HG03457 (cell line): ENCODE measurements at regions not wholly inside any gene's neighbourhood (a gene's known extent, or its start where the extent isn't known, plus 50 kb on each side); places are given as distances from the start of the nearest gene placed in this dataset.
A peak's percentile ranks its signal among the peaks of the same experiment; 100 is the strongest.

Source experiments
- ATAC-seq: cut with Tn5 transposase; IDR thresholded peaks from one replicate; pipeline ENCODE4 v1.9.1; 2021; ENCODE audit warnings: moderate number of reproducible peaks; ENCODE audit not compliant: unreplicated experiment

DNA sequence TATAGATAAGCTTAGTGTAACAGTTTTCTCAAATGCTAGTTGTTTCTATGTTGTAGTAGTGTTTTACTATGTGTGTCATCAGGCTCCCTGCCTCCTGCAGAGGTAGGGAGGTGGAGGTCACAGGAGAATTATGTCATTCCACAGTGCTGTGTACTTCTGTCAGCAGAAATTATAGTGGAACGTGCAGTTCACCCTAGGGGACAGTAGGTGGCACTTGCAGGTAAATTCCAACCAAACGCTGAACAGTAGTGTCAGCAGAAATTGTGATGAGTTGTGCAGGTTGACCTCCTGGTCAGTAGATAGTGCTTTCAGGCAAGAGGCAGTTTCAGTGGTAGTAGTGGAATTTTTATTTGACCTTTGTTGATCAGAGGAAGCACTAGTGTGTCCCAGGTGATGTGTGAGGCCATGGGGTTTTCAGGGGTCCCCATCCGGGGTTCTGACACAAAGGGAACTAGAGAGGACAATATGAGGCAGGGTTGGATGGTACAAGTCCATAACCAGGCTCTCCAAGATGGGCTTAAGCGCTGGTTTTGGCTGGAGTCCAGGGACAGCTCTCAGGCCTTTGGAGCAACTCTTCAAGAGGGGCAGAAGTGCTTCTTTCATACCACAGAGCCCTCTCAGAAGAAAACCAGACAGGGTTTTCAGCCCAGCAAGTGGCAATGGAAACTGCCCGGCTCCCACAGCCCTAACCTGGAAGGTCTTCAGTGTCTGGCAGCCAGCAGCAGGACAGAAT, 402.9 kb downstream of the CYLC2 start:
- ATAC-seq: peak; percentile 95

DNA sequence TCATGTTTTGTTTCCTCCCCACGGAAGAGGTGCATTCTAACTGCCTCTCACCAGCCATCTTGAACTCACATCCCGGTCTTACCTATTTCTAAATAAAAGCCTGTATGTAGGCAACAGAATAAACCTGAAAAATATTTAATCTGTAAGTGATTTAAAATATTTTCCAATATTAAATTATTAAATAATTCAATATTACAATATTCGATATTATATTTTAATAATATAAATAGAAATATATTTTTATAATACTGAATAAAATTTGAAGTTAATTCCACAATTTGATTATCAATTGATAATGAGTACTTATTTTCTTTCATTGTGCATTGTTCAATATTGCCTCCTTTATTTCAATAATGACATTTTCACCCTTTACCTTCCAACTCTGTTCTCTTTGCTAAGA, 404.4 kb downstream of the CYLC2 start:
- no peak for ATAC-seq

DNA sequence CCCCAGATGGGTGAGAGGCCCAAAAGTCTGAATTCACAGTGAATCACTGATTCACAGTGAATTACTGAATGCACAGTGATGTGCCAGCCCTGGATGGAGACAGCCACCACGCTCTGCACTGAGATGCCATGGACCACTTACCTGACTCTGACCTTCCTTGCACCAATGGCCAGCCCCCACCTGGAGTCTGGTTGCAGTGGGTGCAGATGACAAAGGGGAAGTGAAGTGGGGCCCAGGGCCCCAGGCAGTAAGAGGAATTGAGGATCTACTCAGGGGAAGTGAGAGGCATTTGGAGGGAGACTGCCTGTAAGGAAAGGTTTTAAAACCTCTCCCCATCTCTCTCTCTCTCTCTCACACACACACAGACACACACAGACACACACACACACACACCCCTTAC, 412.1 kb downstream of the CYLC2 start:
- no peak for ATAC-seq

DNA sequence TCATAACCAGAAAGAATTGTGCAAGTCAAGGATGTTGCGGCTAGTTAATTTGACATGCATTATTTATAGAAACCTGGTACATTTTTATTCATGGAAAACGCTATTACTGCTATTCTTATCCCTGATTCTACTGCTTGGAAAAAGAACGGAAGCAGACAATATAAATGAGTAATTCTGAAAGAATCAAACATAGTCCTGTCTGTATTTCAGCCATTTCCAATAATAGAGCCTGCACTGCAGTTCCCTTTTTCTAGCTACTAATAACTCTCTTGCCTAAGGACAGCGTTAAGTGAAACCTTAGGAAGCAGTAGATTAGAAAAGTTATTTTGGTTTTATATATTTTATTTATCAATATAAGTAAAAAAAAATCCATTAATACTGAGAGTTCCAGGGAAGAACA, 414.9 kb downstream of the CYLC2 start:
- ATAC-seq: no peak

DNA sequence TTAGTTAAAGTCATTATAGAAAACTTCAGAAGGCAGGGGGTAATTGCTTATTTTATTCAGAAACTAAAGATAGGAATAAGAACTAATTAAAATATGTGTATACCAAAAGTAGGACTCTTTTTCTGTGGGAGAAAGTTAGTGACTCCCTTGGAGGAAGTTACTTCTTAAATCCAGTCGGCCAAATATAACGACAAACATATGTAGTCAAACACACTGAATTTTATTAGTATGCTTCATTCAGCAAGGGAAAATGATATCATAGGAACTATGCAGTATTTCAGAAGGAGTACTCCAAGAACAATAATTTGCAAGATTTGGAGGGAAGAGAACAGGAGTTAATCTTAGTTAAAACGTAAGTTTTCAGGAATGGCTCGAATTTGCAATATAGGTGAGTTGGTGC, 432.6 kb downstream of the CYLC2 start:
- no peak for ATAC-seq

DNA sequence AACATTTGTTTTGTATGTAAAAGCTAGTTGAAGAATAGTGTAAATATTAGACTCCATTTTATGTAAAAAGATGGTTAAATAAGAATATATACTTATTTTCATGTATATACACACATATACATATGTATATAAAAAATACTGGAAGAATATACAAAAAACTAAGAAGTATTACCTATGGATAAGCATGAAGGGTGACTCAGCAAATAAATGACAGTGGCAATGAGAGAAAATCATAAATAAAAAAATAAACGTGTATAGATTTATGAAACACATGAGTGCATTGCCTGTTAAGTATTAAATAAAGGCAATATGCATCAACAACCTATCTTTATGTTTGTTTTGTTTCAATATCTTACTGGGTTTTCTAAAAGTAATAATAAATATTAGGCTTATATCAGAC, 435.3 kb downstream of the CYLC2 start:
- no peak for ATAC-seq

DNA sequence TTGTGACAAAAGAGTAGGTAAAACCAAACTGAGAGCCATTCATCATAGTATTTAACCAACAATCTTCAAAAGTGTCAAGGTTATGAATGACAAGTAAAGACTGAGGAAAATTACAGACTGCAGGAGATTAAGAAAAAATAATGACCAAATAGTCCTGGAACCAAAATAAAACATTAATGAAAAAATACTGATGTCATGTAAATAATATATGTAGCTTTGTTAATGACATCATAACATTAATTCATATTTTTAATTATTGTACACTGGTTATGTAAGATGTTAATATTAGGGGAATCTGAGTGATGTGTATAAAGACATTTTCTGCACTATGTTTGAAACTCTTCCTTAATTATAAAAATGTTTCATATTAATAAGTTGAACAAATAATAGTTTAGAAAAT, 436.7 kb downstream of the CYLC2 start:
- no peak for ATAC-seq

DNA sequence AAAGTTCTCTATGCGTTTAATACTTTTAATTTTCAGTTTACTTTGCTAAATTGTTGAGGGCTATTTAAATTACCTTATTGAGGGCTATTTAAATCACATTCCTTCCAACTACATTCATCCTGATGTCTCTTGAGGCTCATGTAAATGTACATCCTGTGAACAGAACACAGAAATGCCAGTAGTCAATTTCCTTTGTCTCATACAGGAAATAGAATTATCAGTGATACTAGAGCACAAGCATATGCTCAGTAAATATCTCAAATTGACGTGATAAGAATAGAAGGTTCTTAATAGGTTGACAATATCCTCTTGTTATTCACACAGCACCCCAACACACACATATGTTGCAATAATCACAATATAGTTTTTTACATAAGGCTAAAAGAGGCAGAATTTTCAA, 449.0 kb downstream of the CYLC2 start:
- ATAC-seq: no peak

DNA sequence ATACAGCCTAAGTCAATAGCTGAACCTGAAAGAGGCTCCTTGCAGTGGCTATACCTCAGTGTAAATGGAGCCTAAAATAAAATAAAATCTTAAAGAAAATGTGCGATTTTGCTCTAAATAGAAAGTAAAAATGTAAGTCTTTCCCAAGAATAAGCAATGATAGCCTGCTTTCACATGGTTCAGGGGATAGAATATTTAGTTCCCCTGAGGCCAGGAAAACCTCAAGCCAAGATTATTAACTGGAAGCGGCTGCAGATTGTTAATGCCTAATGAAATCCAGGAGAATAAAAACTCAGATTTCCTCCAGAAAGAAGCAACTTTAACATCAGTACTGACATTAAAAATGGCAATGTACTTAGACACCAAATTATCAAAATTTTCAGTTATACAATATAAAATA, 463.7 kb downstream of the CYLC2 start:
- no peak for ATAC-seq

DNA sequence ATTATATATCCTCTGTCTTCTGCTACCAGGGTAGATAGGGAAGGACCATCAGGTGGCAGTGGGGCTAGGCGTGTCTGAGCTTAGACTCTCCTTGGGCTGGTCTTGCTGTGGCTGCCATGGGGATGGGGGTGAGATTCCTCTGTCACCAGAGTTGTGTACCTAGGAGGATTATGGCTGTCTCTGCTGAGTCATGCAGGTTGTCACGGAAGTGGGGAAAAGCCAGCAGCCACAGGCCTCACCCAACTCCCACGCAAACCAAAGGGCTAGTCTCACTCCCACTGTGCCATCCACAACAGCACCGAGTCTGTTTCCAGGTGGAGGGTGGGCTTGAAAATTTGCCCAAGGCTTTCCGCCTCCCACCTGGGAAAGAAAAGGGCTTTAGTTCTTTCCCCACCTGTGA, 476.1 kb downstream of the CYLC2 start:
- no peak for ATAC-seq

DNA sequence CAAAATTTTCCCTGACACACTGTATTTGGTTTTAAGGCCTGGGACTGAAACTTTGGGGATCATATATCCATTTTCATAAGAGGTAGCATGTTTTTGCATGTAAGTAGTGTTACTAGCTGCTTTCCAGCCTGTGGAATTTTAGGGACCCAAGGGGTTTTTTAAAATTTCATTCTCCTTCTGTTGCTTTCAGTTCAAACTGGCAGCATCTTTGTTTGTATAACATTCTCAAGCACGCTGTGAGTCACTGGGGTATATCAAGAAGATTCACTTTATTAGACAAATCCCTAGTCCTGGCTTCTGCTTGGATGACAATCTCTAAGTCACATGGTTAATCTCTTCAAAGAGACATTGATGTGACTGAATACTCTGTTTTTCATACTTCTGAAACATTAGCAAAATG, 479.0 kb downstream of the CYLC2 start:
- no peak for ATAC-seq

DNA sequence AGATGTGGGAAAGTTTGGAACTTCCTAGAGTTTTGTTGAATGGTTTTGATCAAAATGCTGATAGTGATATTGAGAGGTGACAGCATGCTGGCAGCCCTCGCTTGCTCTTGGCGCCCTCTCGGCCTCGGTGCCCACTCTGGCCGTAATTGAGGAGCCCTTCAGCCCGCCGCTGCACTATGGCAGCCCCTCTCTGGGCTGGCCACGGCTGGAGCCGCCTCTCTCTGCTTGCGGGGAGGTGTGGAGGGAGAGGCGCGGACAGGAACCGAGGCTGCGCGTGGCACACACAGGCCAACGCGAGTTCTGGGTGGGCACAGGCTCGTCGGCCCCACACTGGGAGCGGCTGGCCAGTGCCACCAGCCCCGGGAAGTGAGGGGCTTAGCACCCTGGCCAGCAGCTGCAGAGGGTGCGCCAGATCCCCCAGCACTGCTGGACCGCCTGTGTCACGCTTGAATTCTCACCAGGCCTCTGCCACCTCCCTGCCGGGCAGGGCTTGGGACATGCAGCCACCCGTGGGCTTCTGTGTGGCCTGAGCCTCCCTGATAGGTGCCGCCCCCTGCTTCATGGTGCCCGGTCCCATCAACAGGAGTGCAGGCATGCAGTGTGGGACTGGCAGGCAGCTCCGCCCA, 488.5 kb downstream of the CYLC2 start:
- no peak for ATAC-seq

DNA sequence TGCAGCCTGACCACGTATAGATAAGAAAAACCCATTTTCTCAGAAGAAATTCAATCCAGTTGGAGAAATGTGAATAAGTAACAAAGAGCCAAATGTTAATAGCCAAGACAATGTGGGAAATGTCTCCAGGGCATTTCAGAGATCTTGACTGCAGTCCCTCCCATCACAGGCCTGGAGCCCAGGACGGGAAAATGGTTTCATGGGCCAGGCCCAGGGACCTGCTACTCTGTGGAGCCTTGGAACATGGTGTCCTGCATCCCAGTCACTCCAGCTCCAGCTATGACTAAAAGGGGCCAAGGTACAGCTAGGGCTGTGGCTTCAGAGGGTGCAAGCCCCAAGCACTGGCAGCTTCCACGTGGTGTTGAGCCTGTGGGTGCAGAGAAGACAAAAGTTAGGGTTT, 490.0 kb downstream of the CYLC2 start:
- ATAC-seq: no peak

DNA sequence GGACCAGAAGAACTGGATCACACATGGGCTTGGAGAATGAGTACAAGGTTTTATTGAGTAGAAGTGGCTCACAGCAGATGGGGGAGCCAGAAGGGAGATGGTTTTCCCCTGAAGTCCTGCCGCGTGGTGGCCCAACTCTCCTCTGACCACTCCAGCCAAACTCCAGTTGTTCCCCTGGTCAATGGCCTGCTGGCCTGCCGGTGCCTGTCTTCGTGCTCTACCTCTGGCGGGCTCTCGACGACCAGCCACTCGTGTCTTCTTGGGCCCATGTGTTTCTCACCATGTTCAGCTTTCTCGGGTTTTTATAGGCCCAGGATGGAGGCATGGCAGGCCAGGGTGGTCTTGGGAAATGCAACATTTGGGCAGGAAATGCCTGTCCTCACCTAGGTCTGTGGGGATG, 519.6 kb downstream of the CYLC2 start:
- no peak for ATAC-seq

DNA sequence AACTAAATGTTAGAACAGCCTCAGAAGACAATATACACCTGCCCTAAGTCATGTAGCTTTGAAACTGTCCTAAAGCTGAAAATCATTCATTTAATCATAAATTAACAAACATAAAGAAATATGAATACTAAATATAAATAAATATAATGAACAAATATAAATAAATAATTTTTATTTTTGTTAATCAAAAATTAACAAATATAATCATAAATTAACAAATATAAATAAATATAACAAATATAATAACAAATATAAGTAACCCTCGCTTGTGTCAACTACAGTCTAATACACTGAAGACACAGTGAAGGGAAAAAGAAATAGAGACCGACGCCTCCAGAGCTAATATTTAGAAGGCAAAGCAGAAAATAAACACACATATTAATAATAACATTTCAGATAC, 527.3 kb downstream of the CYLC2 start:
- no peak for ATAC-seq

DNA sequence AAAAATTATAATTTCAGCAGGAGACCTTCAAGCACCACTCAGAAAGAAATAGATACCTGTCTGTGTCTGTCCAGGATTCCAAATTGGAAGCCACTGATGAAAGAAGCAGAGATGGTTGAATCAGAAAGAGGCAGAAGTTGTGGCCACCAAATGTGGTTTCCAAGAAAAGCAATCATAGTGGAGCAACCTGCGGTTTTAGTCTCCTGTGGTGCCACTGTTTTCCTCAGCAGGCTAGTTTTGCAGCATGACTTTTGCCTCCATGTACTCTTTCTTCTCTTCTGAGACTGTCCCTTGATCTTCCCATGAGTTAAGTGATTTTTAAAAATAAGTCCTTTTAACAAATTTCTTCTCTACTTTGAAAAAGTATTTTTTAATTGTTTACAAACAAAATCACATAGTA, 535.8 kb downstream of the CYLC2 start:
- no peak for ATAC-seq

DNA sequence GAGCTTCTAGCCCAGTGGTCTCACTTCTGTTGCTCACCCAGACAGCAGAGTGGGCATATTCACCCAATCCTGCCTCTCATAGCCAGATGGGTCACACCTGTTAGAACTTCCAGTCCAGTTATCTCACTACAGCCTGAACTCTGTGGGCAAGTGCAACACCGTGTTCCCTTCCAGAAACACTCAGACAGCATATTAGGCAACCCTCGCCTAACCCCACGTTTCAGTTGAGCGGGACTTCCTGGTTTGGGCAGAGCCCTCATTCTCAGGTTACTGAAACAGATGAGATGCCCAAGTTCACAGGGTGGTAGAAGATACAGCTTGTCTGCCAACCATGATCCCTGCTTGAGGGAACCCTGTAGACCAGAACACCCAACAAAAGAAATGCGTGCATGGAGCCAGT, 538.2 kb downstream of the CYLC2 start:
- no peak for ATAC-seq

DNA sequence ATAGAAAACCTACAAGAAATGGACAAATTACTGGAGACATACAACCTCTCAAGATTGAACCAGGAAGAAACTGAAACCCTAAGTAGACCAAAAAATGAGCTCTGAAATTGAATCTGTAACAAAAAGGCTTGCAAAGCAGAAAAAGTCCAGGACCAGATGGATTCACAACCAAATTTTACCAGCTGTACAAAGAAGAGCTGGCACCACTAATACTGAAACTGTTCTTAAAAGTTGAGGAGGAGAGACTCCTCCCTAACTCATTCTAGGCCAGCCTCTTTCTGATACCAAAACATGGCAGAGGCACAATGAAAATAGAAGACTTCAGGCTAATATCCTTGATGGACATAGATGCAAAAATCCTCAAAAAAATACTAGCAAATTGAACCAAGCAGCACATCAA, 542.3 kb downstream of the CYLC2 start:
- no peak for ATAC-seq

DNA sequence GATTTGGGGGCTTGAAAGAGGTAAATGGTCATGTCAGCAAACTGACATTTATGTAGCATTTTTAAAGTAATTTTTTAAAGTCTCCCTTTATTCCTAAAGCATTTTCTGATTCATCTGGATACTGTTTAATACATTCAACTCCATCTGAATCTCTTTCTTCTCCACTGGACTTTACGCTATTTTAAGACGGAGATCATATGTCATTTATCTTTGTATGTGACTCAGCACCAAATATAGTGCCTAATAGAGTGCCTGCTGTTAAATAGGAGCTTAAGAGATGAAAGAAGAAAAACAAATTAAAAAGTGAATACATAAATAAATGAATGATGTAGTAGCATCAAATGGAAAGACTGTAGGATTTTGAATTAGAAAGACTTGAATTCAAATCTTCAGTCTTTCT, 548.8 kb upstream of the SMC2 start:
- ATAC-seq: no peak

DNA sequence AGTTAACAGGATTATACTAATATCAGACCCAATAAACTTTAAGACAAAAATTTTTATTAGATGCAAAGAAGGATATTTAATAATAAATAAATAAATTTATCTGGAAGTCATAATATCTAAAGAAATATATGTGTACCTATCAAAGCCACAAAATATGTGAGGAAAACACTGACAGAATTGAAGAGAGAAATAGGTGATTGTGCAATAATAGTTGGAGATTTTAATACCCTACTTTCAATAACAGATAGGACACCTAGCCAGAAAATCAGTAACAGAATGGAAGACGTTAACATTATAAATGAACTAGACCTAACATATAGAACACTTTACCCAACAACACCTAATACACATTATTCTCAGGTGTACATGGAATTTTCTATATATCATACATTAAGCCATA, 541.4 kb upstream of the SMC2 start:
- ATAC-seq: no peak

DNA sequence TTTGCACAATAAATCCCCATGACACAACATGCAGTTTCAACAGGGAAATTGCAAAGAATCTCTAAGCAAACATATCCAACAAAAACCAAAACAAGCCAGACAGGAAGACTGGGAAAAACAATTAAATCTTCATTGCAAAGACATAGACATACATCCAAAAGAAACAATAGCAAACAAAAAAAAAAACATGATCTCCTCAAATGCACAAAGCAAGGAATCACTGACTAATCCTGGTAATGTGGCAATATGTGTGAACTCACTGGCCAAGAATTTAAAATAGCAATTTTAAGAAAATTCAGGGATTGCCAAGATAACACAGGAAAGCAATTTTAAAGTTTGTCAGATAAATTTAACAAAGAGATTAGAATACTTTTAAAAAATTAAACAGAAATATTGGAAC, 520.1 kb upstream of the SMC2 start:
- ATAC-seq: no peak

DNA sequence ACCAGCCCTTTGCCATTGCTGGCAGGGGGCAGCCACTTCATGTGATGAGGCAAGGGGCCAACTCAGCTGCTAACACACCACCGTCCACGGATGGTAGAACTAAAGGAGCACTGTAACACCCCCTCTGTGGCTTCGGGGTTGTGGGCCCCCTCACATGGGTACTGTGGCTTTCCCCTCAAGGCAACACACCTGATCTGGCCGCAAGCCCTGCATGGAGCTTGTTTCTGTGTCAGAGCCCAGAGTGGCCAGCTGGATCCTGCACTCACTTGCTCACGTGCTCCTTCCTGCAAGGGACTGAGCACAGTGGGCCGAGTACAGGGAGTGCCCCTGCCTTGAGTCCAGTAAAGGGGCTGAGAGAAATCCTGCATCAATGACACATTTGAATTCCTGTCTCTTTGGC, 507.4 kb upstream of the SMC2 start:
- ATAC-seq: no peak

DNA sequence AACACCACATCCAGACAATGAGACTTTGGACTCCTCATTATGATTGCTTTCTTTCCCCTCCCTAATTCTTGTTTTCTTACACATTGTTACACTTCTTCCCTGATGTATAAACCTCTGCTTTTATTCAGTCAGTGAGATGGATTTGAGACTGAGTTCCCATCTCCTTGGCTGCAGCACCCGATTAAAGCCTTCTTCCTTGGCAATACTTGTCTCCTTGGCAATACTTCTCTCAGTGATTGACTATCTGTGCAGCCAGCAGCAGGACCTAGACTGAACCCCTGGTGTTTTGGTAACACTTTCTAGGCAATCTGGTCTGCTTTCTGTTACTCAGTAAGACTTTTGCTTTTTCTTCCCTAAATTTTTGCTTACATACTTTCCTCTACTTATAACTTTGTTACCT, 492.8 kb upstream of the SMC2 start:
- no peak for ATAC-seq
